K562 (cell line): ENCODE measurements at regions not wholly inside any gene's neighbourhood (a gene's known extent, or its start where the extent isn't known, plus 50 kb on each side); places are given as distances from the start of the nearest gene placed in this dataset.

Experiments used
- ATAC-seq: fragments of 200-7000 bp; cut with Tn5 transposase; 3 replicates; pipeline ENCODE4 v1.9.1; 2020; ENCODE audit warnings: moderate library complexity
- BruUV-seq: library from RNA; stranded (reverse); fragments of 400-500 nt; replicated peaks from 2 replicates; lab custom pipeline; 2021; lab: Mats Ljungman, UMichigan
- CTCF ChIA-PET: fragments of 300-600 bp; formaldehyde crosslinking; extraction: SDS; loops from one replicate; lab custom pipeline; 2021; ENCODE audit warnings: low intra/inter-chr PET ratio; lab: Yijun Ruan, JAX
- POLR2A ChIA-PET: fragments of 300-600, 350-650 bp; sonication (Branson Sonifier 250); formaldehyde crosslinking; extraction: SDS; loops from one replicate; lab custom pipeline; 2021; ENCODE audit warnings: antibody characterized with exemption, inconsistent platforms; lab: Yijun Ruan, JAX
- DNase-seq, 4 experiments: peaks; one replicate each; pipeline versions ENCODE4 v3.0.0 to v3.0.0-alpha.2; 2011 to 2018; ENCODE audit warnings: low spot score in 3 of 4, mixed read lengths in 3 of 4; ENCODE audit errors: extremely low read depth in 1 of 4
- FAIRE-seq: peaks from 2 replicates; lab custom pipeline; 2011; peaks lifted over from hg19 to GRCh38; lab: Jason Lieb, UNC
- H2AFZ ChIP-seq: 2 replicates; pipeline ENCODE4 v1.6.0; 2011; ENCODE audit warnings: low read depth, low read length, control low read depth, inconsistent platforms
- H3K27ac ChIP-seq: fragments of 200-600 bp; 3 replicates; pipeline ENCODE4 v1.8.0; 2011; ENCODE audit warnings: low read depth, mild to moderate bottlenecking, control low read depth, inconsistent platforms, low read length, moderate library complexity, mixed read lengths; ENCODE audit errors: extremely low read depth
- H3K27me3 ChIP-seq, 2 experiments: fragments of 300-600 bp in 1 of 2; 2 replicates in 1 of 2; 3 replicates in 1 of 2; pipeline versions ENCODE4 v1.6.0 to v1.8.0; 2011; ENCODE audit warnings: inconsistent platforms in 2 of 2, low read length in 2 of 2, mild to moderate bottlenecking in 1 of 2, mixed read lengths in 1 of 2, moderate library complexity in 1 of 2; ENCODE audit not compliant: control insufficient read depth in 2 of 2, insufficient read depth in 2 of 2
- H3K36me3 ChIP-seq: fragments of 300-600 bp; 3 replicates; pipeline ENCODE4 v1.8.0; 2011; ENCODE audit warnings: mild to moderate bottlenecking, low read length, inconsistent platforms; ENCODE audit not compliant: control insufficient read depth, insufficient read depth
- H3K4me1 ChIP-seq, 2 experiments: fragments of 200-600 bp in 1 of 2; replicated peaks in 1 of 2; 2 replicates in 1 of 2; 3 replicates in 1 of 2; pipeline versions ENCODE4 v1.5.1 to v1.8.0; 2011; ENCODE audit warnings: inconsistent platforms in 2 of 2, low read length in 2 of 2, mild to moderate bottlenecking in 1 of 2, mixed read lengths in 1 of 2, moderate library complexity in 1 of 2; ENCODE audit not compliant: control insufficient read depth in 2 of 2, insufficient read depth in 2 of 2
- H3K4me2 ChIP-seq: 2 replicates; pipeline ENCODE4 v1.6.1; 2011; ENCODE audit warnings: low read length, control low read depth, inconsistent platforms, mixed read lengths; ENCODE audit not compliant: insufficient read depth
- H3K4me3 ChIP-seq: fragments of 200-600 bp; sonication (generic), shearing (Covaris generic); 2 replicates; pipeline ENCODE4 v1.5.1; 2016; ENCODE audit warnings: control low read depth, inconsistent platforms
- H3K79me2 ChIP-seq: fragments of 200-600 bp; 3 replicates; pipeline ENCODE4 v1.8.0; 2011; ENCODE audit warnings: low read length, inconsistent platforms; ENCODE audit not compliant: control insufficient read depth, insufficient read depth
- H3K9ac ChIP-seq, 2 experiments: 2 replicates each; pipeline versions ENCODE4 v1.6.0 to v1.6.1; 2011; ENCODE audit warnings: low read depth in 2 of 2, low read length in 2 of 2, control low read depth in 1 of 2, inconsistent platforms in 1 of 2, mild to moderate bottlenecking in 1 of 2, mixed read lengths in 1 of 2; ENCODE audit not compliant: insufficient read depth in 1 of 2
- H3K9me1 ChIP-seq: one replicate; pipeline ENCODE4 v1.6.0; 2011; ENCODE audit warnings: inconsistent platforms, mild to moderate bottlenecking, low read length, moderate library complexity; ENCODE audit not compliant: control insufficient read depth, insufficient read depth
- H3K9me3 ChIP-seq: replicated peaks from 2 replicates; pipeline ENCODE4 v1.5.1; 2011; ENCODE audit warnings: low read depth, low read length, inconsistent platforms; ENCODE audit not compliant: control insufficient read depth, insufficient read depth
- H4K20me1 ChIP-seq: replicated peaks from 2 replicates; pipeline ENCODE4 v1.6.1; 2011; ENCODE audit warnings: low read length, inconsistent platforms, mixed read lengths; ENCODE audit not compliant: control insufficient read depth, insufficient read depth
- CBFB ChIP-seq: sonication (generic); formaldehyde crosslinking; IDR thresholded peaks from 2 replicates; pipeline ENCODE4 v1.4.0; 2020; ENCODE audit warnings: mild to moderate bottlenecking, missing genetic modification reagents
- ELF2 ChIP-seq: fragments of 250-450 bp; sonication (Bioruptor Pico); IDR thresholded peaks from 2 replicates; pipeline ENCODE4 v1.5.0; 2021; ENCODE audit warnings: mild to moderate bottlenecking
- ERF ChIP-seq: fragments of 450-650 bp; formaldehyde crosslinking; IDR thresholded peaks from 2 replicates; pipeline ENCODE4 v1.4.0; 2020; ENCODE audit warnings: mild to moderate bottlenecking, mixed read lengths
- PCBP1 ChIP-seq: fragments of 200-400 bp; formaldehyde crosslinking; IDR thresholded peaks from 2 replicates; pipeline ENCODE4 v1.6.1; 2018; ENCODE audit warnings: mild to moderate bottlenecking, low read depth, low read length; ENCODE audit not compliant: poor library complexity, severe bottlenecking
- PURB ChIP-seq: sonication (generic); formaldehyde crosslinking; IDR thresholded peaks from 2 replicates; pipeline ENCODE4 v1.9.0; 2021; ENCODE audit warnings: low read depth, mild to moderate bottlenecking, missing genetic modification reagents
- SIRT6 ChIP-seq: IDR thresholded peaks from one replicate; pipeline ENCODE4 v1.6.1; 2012; ENCODE audit warnings: low read depth, mild to moderate bottlenecking, control low read depth, inconsistent platforms, low read length, moderate library complexity
- XRCC5 ChIP-seq: fragments of 200-400 bp; formaldehyde crosslinking; IDR thresholded peaks from 2 replicates; pipeline ENCODE4 v1.6.1; 2017; ENCODE audit warnings: low read depth, mild to moderate bottlenecking, low read length
- WGBS: fragments of 100-300 bp; shearing (Covaris generic); methylation state at CpG from one replicate; pipeline ENCODE4 v1.1.6; 2016; ENCODE audit warnings: low coverage, mixed read lengths; ENCODE audit not compliant: insufficient coverage; ENCODE audit errors: missing lambda C conversion rate; 5-methylcytosine and 5-hydroxymethylcytosine counted together
- in situ Hi-C: fragments of 300-500 bp; cut with MboI; formaldehyde crosslinking; loops from 4 replicates; pipeline ENCODE4 v1.15.0; 2018; ENCODE audit warnings: inconsistent platforms, mixed read lengths
- intact Hi-C: fragments of 100-400 bp; cut with micrococcal nuclease; formaldehyde crosslinking; loops from 2 replicates; pipeline ENCODE4 v1.14.2; 2022
- TF ChIP-seq, protein P1 (sequence below), 2 experiments: fragments of 450-650 bp; conservative IDR thresholded peaks; 2 replicates each; pipeline ENCODE4 v1.6.1; 2017; ENCODE audit warnings: mild to moderate bottlenecking in 2 of 2, moderate library complexity in 2 of 2
- TF ChIP-seq, protein P2 (sequence below): sonication (generic); formaldehyde crosslinking; IDR thresholded peaks from 2 replicates; pipeline ENCODE4 v1.5.0; 2020; ENCODE audit warnings: missing genetic modification reagents
- TF ChIP-seq, protein P3 (sequence below): fragments of 450-650 bp; formaldehyde crosslinking; IDR thresholded peaks from 2 replicates; pipeline ENCODE4 v1.4.0; 2020; ENCODE audit warnings: mild to moderate bottlenecking, moderate library complexity
- TF ChIP-seq, protein P4 (sequence below): fragments of 450-650 bp; IDR thresholded peaks from 2 replicates; pipeline ENCODE4 v1.6.1; 2016; ENCODE audit warnings: antibody characterized with exemption
- TF ChIP-seq, protein P5 (sequence below): fragments of 450-650 bp; IDR thresholded peaks from 2 replicates; pipeline ENCODE4 v1.6.1; 2017; ENCODE audit warnings: antibody characterized with exemption, mild to moderate bottlenecking

DNA sequence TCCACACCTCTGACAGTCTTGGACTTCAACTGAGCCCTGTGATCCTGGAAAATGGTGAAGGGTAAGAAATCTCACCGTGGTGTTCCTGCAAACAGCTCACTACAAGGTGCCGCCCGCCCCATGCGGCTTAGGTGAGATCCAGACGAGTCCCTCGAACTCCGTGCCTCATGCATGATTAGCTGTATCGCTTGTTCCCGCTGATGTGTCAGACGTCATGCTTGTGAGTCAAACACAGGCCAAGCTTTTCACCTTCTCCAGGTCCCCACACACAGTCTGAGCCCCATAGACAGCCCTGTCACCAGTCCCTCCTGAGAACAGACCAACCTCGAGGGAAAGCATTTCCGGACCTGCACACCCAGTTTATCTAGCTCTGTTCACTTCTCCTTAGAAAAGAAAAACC, 740.5 kb downstream of the GALR1 start:
- DNase-seq (peak in 1 of 4 experiments; percentile 65), ATAC-seq (peak; percentile 51), FAIRE-seq (peak; percentile 48)
- CTCF ChIA-PET = no interaction called here
- peak overlapping the region; percentile 91 to 95 for H3K9ac ChIP-seq
- BruUV-seq = no TSS peak
- peak overlapping the region; percentile 80 for H3K4me3 ChIP-seq
- no peaks in the 10 kb centered on the region for H3K9me1 ChIP-seq
- peaks cover 78% of the 10 kb centered on the region for H3K36me3 ChIP-seq
- H3K9me3 ChIP-seq = no peaks in the 10 kb centered on the region; the same call in 1 of the 2 replicates
- WGBS = 2% methylated on average over 11 of the region's 12 CpGs
- H3K4me1 ChIP-seq = peaks cover 0 to 4% of the 10 kb centered on the region in 2 experiments; a peak in 2 of 5 replicates
- H3K79me2 ChIP-seq = peaks cover 84% of the 10 kb centered on the region
- peak overlapping the region; percentile 32 for H3K27ac ChIP-seq
- H3K27me3 ChIP-seq = no peaks in the 10 kb centered on the region
- H4K20me1 ChIP-seq = peaks cover 26% of the 10 kb centered on the region; the same call in 1 of the 2 replicates
- intact Hi-C loops = loop anchor here (10.0 kb wide), 1 partner anchor 1515 kb away; no protein-coding TSS in a partner anchor
- POLR2A ChIA-PET = interaction anchor here (2.6 kb wide), 1 partner anchor 10 kb away, joined by 9 read pairs; no protein-coding TSS in a partner anchor
- no peak overlapping the region for H2AFZ ChIP-seq
- peak overlapping the region; percentile 98 for H3K4me2 ChIP-seq
- in situ Hi-C loops = no loop called here
- TF ChIP-seq, protein P1, sequence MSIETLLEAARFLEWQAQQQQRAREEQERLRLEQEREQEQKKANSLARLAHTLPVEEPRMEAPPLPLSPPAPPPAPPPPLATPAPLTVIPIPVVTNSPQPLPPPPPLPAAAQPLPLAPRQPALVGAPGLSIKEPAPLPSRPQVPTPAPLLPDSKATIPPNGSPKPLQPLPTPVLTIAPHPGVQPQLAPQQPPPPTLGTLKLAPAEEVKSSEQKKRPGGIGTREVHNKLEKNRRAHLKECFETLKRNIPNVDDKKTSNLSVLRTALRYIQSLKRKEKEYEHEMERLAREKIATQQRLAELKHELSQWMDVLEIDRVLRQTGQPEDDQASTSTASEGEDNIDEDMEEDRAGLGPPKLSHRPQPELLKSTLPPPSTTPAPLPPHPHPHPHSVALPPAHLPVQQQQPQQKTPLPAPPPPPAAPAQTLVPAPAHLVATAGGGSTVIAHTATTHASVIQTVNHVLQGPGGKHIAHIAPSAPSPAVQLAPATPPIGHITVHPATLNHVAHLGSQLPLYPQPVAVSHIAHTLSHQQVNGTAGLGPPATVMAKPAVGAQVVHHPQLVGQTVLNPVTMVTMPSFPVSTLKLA (conservative IDR thresholded peaks at IDR 0.05) = 0 out of 4 replicates have a peak, but pooled peaks of 1 of the 2 experiments have one; percentile 15
- TF ChIP-seq, protein P2, sequence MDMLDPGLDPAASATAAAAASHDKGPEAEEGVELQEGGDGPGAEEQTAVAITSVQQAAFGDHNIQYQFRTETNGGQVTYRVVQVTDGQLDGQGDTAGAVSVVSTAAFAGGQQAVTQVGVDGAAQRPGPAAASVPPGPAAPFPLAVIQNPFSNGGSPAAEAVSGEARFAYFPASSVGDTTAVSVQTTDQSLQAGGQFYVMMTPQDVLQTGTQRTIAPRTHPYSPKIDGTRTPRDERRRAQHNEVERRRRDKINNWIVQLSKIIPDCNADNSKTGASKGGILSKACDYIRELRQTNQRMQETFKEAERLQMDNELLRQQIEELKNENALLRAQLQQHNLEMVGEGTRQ (CRISPR knock-in tag) = no peak
- TF ChIP-seq XRCC5 (no peak), ELF2 (CRISPR knock-in tag) (no peak), SIRT6 (no peak), CBFB (CRISPR knock-in tag) (no peak), PURB (CRISPR knock-in tag) (no peak), PCBP1 (no peak), ERF (CRISPR knock-in tag) (no peak)
- TF ChIP-seq, protein P3, sequence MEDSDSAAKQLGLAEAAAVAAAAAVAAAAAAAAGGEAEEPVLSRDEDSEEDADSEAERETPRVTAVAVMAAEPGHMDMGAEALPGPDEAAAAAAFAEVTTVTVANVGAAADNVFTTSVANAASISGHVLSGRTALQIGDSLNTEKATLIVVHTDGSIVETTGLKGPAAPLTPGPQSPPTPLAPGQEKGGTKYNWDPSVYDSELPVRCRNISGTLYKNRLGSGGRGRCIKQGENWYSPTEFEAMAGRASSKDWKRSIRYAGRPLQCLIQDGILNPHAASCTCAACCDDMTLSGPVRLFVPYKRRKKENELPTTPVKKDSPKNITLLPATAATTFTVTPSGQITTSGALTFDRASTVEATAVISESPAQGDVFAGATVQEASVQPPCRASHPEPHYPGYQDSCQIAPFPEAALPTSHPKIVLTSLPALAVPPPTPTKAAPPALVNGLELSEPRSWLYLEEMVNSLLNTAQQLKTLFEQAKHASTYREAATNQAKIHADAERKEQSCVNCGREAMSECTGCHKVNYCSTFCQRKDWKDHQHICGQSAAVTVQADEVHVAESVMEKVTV (CRISPR knock-in tag) = no peak
- TF ChIP-seq, protein P4, sequence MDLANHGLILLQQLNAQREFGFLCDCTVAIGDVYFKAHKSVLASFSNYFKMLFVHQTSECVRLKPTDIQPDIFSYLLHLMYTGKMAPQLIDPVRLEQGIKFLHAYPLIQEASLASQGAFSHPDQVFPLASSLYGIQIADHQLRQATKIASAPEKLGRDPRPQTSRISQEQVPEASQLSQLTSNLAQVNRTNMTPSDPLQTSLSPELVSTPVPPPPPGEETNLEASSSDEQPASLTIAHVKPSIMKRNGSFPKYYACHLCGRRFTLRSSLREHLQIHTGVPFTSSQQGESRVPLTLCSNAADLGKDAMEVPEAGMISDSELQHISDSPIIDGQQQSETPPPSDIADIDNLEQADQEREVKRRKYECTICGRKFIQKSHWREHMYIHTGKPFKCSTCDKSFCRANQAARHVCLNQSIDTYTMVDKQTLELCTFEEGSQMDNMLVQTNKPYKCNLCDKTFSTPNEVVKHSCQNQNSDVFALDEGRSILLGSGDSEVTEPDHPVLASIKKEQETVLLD = no peak
- TF ChIP-seq, protein P5, sequence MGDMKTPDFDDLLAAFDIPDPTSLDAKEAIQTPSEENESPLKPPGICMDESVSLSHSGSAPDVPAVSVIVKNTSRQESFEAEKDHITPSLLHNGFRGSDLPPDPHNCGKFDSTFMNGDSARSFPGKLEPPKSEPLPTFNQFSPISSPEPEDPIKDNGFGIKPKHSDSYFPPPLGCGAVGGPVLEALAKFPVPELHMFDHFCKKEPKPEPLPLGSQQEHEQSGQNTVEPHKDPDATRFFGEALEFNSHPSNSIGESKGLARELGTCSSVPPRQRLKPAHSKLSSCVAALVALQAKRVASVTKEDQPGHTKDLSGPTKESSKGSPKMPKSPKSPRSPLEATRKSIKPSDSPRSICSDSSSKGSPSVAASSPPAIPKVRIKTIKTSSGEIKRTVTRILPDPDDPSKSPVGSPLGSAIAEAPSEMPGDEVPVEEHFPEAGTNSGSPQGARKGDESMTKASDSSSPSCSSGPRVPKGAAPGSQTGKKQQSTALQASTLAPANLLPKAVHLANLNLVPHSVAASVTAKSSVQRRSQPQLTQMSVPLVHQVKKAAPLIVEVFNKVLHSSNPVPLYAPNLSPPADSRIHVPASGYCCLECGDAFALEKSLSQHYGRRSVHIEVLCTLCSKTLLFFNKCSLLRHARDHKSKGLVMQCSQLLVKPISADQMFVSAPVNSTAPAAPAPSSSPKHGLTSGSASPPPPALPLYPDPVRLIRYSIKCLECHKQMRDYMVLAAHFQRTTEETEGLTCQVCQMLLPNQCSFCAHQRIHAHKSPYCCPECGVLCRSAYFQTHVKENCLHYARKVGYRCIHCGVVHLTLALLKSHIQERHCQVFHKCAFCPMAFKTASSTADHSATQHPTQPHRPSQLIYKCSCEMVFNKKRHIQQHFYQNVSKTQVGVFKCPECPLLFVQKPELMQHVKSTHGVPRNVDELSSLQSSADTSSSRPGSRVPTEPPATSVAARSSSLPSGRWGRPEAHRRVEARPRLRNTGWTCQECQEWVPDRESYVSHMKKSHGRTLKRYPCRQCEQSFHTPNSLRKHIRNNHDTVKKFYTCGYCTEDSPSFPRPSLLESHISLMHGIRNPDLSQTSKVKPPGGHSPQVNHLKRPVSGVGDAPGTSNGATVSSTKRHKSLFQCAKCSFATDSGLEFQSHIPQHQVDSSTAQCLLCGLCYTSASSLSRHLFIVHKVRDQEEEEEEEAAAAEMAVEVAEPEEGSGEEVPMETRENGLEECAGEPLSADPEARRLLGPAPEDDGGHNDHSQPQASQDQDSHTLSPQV = peak; percentile 26; the same call in 1 of the 2 replicates
